GM04503 (cell line): ENCODE measurements at regions not wholly inside any gene's neighbourhood (a gene's known extent, or its start where the extent isn't known, plus 50 kb on each side); places are given as distances from the start of the nearest gene placed in this dataset.
A peak's percentile ranks its signal among the peaks of the same experiment; 100 is the strongest.

ENCODE experiments used
- DNase-seq: peaks from one replicate; pipeline ENCODE4 v3.0.0-alpha.2; 2012; ENCODE audit warnings: low read depth

- DNase-seq = no peak
Observed at GRCh38 chr2:147550995-147551731, 293.7 kb upstream of the ACVR2A start.

GRCh38 chr2:147549054-147549453, 295.8 kb upstream of the ACVR2A start:
- no peak for DNase-seq

DNA sequence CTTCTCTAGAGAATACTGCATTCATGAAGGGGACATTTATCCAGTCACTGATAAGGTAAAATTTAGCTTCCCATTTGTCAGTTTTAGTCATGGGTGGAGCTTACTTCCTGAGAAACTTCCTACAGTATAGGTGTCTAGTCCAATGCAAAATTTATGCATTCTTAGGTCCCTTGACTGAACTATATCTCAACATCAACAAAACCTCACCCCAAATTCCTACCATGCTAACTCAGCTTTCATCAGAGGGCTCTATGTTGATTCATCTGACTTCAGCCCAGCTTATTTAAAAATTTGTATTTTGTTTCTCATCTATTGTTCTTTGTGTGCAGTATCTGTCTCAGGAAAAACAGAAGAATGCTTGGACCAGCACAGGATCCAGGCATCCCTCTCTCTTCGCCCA, 296.4 kb upstream of the ACVR2A start:
- no peak for DNase-seq

GRCh38 chr2:147547440-147547839, 297.4 kb upstream of the ACVR2A start:
- DNase-seq = no peak

DNA sequence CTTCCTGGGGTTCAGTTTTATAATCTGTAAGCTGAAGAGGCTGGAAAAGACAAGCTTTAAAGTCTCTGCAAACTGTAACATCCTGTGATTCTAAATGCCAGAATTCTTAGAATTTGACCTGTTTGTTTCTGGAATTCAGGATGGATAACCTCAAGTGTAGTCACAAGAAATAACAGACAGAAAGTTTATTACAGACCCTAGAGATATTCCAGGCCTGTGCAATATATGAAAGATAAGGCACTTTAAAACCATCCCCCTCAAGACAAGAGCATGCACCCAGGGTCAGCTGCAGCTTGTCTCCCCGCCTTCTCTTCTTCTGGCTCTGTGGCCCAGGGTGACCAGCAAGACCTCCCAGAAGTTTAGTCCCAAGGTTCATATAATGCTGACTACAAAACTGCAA, 298.7 kb upstream of the ACVR2A start:
- no peak for DNase-seq

DNA sequence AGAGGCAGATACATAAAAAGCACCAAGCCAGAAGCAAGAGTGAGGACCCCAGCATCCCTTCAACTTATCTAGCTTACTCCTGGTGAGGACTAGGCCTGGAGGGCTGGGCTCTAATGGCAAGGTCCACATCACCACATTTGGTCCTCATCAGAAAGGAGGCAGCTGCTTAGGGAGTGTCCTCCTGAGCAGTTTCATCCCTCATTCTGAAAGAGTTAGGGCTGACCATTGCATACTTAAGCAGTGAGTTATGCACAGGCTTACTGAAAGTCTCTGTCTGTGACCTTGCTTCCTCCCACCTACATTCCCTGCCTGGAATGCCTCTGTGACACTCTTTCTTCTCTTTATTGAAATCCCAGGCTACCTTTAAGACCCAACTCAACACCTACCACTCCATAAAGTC, 301.8 kb upstream of the ACVR2A start:
- no peak for DNase-seq

- no peak for DNase-seq
Observed at GRCh38 chr2:147542351-147542750, 302.5 kb upstream of the ACVR2A start.

DNA sequence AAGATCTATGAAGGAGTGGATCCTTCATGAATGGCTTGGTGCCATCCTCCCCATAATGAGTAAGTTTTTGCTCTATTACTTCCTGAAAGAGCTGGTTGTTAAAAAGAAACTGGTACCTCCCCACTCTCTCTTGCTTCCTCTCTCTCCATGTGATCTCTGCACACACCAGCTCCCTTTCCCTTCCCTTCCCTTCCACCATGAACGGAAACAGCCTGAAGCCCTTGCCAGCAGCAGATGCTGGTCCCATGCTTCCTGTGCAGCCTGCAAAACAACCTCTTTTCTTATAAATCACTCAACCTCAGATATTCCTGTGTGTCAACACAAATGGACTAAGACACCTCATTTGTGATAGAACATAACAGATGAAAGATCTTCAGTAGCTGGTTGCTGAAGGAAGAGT, 303.5 kb upstream of the ACVR2A start:
- DNase-seq = no peak

DNA sequence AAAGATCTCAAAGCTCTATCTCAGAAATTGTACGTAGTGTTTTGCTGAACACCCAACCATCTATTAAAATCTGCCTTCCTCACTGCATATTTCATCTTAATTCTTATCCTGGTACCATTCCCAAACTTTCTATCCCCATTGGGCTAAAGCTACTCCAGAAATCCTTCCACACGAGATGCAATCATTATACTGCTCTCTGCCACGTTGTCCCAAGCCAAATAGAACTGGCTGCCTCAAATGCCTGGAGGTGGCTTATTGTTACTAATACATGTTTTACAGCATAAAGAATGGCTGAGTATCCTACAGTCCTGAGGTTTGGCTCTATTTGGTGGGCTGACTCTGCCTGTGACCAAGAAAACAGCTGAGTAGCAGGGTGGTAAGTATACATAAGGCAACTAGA, 306.0 kb upstream of the ACVR2A start:
- no peak for DNase-seq

DNA sequence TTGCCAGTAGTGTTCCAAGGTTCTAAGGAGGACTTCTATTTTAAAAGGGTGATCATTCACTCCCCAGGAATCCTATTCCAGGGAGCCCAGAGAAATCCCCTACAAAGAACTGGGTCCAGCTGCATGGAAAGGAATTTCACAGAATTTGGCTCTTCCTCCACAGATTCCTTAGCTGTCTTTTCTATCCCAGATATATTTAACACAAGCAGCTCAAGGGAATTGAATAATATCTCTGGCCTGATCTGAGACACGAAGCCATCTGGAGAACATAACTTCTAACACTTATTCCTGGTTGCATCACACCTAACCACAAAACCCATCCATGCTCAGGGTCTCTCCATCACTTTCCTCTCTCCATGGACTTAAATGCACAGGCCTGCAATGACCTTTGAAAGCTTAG, 306.7 kb upstream of the ACVR2A start:
- peak; percentile 30 for DNase-seq

DNA sequence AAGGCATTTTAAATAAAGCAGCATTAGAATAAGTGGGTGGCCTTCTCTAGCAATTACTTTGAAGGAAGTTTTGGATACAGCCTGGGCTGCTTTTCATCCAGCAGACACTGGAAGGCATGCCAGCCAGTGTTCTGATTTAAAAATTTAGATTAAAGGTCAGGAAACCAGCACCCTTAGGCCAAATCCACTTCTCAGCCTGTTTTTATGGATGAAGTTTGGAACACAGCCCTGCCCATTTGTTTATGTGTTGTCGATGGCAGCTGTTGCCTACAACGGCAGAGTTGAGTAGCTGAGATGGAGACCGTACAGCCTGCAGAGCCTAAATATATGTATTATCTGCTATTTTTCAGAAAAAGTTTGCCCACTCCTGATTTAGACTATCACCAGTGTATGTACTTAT, 313.6 kb upstream of the ACVR2A start:
- no peak for DNase-seq

- no peak for DNase-seq
Observed at GRCh38 chr2:147530033-147530432, 314.8 kb upstream of the ACVR2A start.

- DNase-seq = no peak
Observed at GRCh38 chr2:147525819-147526489, 318.9 kb upstream of the ACVR2A start.

- DNase-seq = no peak
Observed at GRCh38 chr2:147524912-147525311, 319.9 kb upstream of the ACVR2A start.

- DNase-seq = no peak
Observed at GRCh38 chr2:147523415-147523814, 321.4 kb upstream of the ACVR2A start.

GRCh38 chr2:147521936-147522335, 322.9 kb upstream of the ACVR2A start:
- no peak for DNase-seq

DNA sequence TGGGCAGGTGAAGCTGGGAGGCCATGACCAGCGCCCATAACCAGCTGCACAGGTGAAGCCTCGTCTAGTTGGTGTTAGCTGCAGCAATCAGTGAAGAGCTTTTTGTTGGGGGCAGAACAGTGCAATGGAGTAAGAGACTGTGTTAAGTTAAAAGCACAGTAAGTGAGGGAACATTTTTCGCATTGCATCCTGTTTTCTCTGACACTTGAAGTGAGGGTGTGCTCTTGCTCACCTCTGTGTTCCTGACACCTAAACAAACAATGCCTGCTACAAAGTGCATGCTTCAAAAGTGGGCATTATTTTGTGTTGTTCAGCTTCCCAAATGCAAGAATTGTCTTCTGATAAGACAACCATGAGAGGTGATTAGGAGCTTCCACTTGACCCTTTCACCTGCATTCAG, 324.0 kb upstream of the ACVR2A start:
- DNase-seq = no peak

- DNase-seq = no peak
Observed at GRCh38 chr2:147519178-147519577, 325.7 kb upstream of the ACVR2A start.

GRCh38 chr2:147515213-147515612, 329.6 kb upstream of the ACVR2A start:
- no peak for DNase-seq

DNA sequence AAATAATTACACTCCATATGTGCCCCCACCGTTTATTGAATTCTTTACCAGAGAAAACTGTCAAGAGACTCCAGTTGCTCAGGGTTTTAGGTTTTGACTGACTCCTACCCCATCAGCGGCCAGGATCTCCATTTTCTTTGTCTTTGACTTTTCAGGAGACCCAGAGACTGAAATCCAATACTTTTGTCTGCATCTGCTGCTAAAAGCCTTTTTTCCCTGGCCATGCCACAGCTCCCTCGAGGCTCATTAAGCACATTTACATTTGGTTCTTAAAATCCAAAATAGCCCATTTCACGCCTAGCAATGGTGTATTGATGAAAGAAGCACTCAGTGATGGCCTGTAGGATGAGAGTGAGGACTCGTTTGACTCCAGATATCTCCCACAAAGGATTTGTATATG, 332.6 kb upstream of the ACVR2A start:
- DNase-seq = no peak

GRCh38 chr2:147511491-147511948, 333.3 kb upstream of the ACVR2A start:
- DNase-seq = peak; percentile 1

DNA sequence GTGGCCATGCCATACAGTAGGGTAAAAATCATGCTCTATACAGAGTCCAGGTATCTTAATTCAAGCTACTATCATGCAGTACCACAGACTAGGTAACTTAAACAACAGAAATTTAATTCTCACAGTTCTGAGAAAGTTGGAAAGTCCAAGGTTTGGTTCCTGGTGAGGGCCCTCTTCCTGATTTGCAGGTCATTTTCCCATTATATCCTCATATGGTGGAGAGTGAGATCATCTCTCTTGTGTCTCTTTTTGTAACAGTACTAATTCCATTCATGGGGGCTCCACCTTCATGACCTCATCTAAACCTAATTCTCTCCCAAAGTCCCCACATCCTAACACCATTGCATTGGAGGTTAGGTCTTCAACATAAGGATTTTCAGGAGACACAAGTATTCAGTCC, 335.0 kb upstream of the ACVR2A start:
- no peak for DNase-seq

DNA sequence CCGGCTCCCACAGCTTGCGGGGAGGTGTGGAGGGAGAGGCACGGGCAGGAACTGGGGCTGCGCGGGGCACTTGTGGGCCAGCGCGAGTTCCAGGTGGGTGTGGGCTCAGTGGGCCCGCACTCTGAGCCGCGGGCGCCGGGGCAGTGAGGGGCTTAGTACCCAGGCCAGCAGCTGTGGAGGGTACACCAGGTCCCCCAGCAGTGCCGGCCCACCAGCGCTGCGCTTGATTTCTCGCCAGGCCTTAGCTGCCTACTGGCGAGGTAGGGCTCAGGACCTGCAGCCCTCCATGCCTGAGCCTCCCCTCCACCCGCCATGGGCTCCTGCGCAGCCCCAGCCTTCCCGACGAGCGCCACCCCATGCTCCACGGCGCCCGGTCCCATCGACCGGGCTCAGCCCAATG, 337.9 kb upstream of the ACVR2A start:
- DNase-seq = no peak
